ENCODE measurements at regions not wholly inside any gene's neighbourhood (a gene's known extent, or its start where the extent isn't known, plus 50 kb on each side); places are given as distances from the start of the nearest gene placed in this dataset.

- TF ChIP-seq POLR2A (IDR thresholded peaks at IDR 0.05) (no peak), CTCF (IDR thresholded peaks at IDR 0.05) (no peak), EP300 (IDR thresholded peaks at IDR 0.05) (no peak), POLR2AphosphoS5 (IDR thresholded peaks at IDR 0.05) (no peak)
Measured at GRCh38 chr16:27687605-27688004, 137.7 kb downstream of the KATNIP start.
